SKM-1 treated with dmso at 0.1 percent for 144 hours (cell line): ENCODE measurements at regions not wholly inside any gene's neighbourhood (a gene's known extent, or its start where the extent isn't known, plus 50 kb on each side); places are given as distances from the start of the nearest gene placed in this dataset.

Source experiments
- DNase-seq: peaks from one replicate; lab custom pipeline; 2025; ENCODE audit not compliant: unreplicated experiment; lab: John Stamatoyannopoulos, UW

GRCh38 chr6:95489185-95489863 is 88.0 kb upstream of the MANEA start:
- DNase-seq = no peak

GRCh38 chr6:95496769-95497426 is 80.4 kb upstream of the MANEA start:
- DNase-seq = no peak

- no peak for DNase-seq
These were observed 76.1 kb upstream of the MANEA start for GRCh38 chr6:95501032-95501904.

- DNase-seq = no peak
These were observed 73.8 kb upstream of the MANEA start for GRCh38 chr6:95503568-95503967.

GRCh38 chr6:95511404-95511803 is 65.9 kb upstream of the MANEA start:
- no peak for DNase-seq

GRCh38 chr6:95515975-95516374 is 61.4 kb upstream of the MANEA start:
- DNase-seq = no peak

GRCh38 chr6:95517004-95517403 is 60.3 kb upstream of the MANEA start:
- DNase-seq = no peak

- DNase-seq = no peak
These were observed 59.8 kb upstream of the MANEA start for GRCh38 chr6:95517568-95517967.

GRCh38 chr6:95518630-95519227 is 58.6 kb upstream of the MANEA start:
- no peak for DNase-seq

GRCh38 chr6:95519228-95520037 is 57.9 kb upstream of the MANEA start:
- no peak for DNase-seq

- no peak for DNase-seq
These were observed 56.2 kb upstream of the MANEA start for GRCh38 chr6:95521181-95521580.
